ENCODE measurements at regions not wholly inside any gene's neighbourhood (a gene's known extent, or its start where the extent isn't known, plus 50 kb on each side); places are given as distances from the start of the nearest gene placed in this dataset.
"Not testable (repeated sequence)": the region's sequence is repeated elsewhere in the genome, so short reads cannot be mapped to it uniquely, and the experiment has no call there.

DNA sequence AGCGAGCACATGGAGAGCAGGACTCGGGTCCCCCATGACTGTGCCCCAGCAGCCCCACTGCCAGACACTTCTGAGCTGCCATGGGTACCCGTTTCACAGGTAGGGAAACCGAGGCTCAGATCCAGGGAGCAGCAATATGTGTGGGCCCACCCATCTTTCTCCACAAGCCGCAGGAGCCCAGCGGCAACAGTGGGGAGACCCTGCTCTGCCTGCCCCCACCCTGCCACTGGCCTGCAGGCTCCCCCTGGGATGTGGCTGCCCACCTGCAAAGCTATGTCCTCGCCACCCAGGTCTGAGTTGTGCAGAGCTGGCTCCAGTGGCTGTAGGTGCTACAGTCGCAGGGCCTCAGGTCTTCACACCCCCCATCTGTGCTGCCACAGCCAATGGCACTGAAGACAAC is 50.6 kb upstream of the C1QTNF9B start:
- ATAC-seq (no peak), DNase-seq (no peak)

DNA sequence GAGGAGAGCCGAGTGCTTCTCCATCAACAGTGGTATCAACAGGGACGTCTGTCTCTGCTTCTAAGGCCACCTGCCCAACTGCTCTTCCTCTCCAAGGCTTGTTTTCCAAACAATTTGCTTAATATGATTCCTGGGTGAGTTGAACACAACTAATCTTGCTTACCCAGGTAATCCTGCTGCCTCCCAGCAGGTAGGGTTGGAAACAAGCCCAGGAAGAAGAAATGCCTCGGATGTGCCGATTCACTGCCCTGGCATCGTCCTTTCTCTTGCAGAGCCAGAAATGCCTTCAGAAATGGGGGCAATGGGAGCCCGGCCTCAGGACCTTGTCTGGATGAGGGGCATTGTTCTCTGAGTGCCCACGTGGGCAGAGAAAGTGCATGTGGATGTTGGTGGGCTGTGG is 51.9 kb upstream of the C1QTNF9B start:
- ATAC-seq, result no peak
- DNase-seq, result no peak

DNA sequence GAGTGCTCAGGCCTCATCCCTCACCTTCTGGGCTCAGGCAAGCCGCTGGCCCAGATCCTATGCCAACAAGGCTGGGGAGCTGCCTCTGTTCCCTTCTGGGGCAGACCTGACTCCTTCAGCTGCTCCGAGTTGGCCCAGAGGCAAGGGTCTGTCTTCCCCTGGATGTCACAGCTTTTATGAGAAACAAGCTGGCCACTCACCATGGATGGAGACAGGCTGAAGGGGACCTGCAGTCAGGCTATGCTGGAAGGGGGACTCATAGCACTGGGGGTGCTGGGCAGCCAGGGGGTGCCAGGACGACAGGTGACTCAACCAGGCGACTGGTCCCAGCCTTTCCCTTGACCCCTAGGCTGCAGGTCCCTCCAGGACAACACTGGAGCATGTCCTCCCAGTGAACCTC is 52.4 kb upstream of the C1QTNF9B start:
- no peak for ATAC-seq
- no peak for DNase-seq

DNA sequence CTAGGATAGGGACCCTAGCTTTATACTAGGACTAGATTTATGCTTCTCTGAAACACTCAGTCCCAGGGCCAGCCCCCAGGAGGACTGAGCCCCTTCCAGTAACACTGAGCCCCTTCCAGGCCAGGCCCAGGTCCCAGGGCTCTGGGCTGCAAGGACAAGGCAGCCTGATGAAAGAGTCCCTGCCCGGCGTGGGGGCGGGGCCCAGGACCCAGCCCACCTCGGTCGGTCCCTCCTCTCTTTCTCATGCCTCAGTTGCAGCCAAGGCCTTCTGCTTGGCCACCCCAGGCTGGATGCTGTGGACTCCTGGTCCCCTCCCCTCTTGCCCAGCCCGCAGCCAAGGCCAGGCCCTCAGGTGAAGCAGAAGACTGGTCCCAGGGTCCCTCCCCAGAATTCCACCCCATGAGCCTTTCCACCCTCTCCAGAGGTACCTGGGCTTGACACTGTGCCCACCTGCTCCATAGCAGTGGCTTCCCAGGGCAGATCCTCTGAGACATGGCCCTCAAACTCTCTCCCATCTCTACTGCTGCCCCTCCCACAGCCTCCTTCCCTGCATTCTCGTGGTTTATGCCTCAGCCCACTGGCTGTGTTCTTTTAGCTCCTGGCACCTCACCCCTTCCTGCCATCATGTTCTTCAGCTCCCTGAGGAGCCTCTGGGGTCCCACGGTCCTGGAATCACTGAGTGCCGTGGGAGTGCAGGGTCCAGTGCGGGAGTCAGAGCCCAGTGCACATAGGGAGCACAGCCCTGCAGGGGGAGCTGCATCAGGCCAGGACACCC is 53.6 kb upstream of the C1QTNF9B start:
- DNase-seq, result no peak

DNA sequence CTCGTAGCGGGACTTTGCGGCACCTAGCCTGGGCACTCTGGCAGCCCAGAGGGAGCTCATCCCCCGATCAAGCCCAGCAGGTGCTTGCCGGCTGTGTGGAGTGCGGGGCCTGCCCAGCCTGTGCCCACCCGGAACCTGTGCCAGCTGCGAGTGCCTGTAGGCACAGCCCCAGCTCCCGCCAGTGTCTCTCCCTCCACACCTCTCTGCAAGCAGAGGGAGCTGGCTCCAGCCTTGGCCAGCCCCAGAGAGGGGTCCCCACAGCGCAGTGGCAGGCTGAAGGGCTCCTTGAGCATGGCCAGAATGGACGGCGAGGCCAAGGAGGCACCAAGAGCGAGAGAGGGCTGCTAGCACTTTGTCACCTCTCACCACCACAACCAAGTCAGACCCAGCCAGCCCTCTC is 55.5 kb upstream of the C1QTNF9B start:
- ATAC-seq (no peak), DNase-seq (no peak)

More for the DNA sequence above, 53.6 kb upstream of the C1QTNF9B start:
- ATAC-seq, result no peak

DNA sequence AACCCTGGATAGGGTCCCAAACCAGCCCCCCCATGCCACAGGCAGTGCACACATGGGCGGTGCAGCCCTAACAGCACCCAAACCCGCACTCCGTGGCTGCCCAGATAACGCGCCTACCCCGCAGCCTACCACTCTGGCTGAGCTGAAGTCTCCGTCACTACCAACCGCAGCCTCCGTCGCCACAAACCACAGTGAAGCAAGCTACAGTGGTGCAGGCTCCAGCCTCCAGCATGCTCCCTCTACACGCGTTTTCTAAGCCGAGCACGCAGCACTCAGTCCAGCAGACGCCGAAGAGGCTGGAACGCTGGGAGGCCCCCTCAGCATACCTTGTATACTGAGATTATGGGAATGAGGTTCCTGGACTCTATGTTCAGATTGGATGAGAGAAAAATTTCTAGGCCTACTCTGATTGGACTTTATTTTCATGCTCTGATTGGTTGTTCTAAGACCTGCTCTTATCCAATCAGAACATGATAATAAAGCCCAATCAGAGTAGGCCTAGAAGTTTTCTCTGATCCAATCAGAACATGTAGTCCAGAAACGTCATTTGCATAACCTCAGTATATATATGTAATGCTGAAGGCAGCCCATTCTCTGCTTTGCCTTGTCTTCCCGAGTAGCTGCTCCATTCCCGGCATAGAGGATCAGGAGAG is 56.7 kb upstream of the C1QTNF9B start:
- ATAC-seq, result no peak
- no peak for DNase-seq

DNA sequence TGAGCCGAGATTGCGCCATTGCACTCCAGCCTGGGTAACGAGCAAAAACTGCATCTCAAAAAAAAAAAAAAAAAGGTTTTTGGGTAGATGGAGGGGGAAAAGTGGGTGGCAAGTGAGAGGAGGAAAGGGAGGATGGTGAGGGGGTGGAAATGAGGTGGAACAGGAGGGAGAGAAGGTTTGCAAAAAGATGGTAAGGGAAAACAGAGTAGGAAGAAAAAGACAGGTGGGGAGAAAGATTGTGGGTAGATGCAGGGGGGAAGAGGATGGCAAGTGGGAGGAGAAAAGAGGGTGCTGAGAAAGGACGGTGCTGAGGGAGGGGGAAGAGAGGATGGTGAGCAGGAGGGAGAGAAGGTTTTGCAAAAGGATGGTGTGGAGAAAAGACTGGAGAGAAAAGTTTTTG is 57.8 kb upstream of the C1QTNF9B start:
- ATAC-seq (no peak), DNase-seq (no peak)

DNA sequence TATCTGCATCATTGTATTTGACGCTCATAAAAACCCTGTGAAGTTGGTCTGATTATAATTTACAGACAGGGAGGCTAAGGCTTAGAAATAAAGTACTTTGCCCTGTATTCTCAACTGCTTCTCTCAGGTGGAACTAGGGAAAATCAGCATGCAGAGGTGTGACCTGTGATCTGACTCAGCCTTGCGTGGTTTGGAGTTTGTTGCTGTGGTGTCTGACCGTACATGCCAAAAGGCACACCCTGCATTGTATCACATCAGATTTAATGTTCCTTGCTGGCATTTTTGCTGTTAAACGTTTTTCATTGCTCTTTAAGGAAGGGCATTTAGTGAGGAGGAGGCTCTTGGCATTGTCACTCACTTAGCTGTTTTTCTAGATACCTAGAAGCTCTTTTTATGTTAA is 58.8 kb upstream of the C1QTNF9B start:
- peak; percentile 23 for DNase-seq
- peak; percentile 77 for ATAC-seq

DNA sequence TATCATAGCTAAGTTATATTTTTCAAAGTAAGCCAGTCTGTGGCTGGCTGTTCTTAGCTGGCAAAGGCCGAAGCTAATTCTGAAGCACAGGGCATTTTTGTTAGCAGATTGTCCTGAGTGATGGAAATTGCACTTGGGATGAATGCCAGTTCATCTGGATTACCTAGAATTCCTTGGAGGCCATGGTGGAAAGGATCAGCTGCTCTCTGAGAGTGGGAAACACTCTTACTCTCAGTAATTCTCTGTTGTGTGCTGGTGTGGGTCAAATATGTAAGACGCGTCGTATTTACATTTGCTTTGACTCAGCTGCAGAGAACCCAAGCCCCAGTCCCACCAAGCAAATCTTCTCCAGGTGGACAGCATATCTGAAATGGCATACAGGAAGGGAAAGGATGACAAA is 60.7 kb upstream of the C1QTNF9B start:
- DNase-seq (no peak), ATAC-seq (no peak)

DNA sequence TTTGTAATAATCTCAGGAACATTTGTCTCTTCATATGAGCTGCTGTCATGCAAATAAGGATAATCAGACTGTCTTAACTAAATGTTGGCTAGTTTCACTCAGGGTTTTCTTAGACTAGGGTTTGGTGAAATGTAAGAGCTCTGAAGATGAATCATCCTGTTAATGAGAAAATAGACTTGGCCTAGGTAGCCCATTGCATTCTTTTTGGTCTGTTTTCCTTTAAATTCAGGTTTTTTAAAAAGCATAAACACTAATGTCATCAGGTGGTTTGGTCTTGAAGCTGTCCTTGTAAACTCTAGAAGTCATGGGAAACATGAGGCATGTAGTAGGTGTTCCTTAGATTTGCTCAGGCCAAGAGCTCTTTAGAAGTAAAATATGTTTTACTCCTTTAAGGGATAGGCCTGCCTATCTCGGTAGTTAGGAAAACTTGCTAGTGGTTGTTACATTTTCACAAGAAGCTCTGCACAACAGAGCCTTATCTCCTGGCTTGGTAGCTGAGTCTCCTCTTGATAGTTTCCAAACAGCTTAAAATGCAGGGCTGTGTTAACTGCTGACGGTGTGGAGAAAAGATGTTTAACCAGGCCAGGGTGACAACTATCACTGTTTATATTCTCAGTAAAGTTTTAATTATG is 62.0 kb upstream of the C1QTNF9B start:
- no peak for DNase-seq
- ATAC-seq, result no peak

DNA sequence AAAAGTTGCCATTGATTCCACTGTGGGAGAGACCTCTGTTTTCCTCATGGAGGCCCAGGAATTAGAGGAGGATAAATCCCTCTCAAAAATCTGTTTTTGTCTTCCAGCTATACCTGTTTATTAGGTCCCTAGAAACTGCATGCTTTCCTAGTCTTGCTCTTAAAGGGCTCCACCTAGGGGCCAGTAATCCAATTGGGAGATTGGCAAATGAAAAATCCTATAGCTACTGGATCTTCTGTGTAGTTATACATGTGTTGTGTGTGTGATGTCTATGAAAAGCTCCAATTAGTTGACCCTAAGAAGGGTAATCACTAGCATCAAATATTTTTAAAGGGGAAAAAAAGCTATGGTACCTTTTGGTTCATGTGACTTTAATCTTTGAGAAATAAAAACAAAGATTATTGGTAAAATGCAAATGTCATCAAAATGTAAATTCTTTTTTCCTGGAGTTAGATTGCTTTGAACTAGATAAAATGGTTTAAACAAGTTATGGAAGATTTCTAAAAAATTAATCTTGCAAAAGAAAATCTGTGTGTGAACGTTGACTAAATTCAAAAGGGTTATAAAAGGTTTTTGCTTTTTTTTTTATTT is 63.4 kb upstream of the C1QTNF9B start:
- DNase-seq, result no peak
- ATAC-seq, result no peak

DNA sequence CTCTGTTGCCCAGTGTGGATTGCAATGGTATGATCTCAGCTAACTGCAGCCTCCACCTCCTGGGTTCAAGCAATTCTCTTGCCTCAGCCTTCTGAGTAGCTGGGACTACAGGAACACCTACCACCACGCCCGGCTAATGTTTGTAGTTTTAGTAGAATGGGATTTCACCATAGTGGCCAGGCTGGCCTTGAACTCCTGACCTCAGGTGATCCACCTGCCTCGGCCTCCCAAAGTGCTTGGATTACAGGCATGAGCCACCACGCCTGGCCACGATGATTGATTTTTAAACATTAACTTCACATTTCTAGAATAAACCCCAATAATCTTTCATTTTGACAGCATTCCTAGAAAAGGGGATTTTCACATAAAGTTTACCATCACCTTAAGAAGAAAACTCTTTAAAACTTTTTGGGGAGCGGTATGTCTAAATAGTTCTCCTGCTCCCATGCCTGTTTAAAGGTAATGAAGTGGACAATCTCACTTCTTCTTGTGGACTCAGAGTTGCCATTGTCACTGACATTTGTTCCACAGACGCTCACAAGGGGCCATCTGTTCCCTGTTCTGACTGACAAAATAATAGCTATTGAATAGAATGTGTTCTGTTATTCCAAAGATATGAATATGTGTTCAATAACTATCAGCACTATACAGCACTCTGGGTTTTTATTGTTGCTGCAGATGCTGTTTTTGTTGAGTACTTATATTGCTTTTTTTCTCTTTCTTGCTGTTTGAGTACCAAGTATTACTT is 66.1 kb upstream of the C1QTNF9B start:
- no peak for DNase-seq
- no peak for ATAC-seq

DNA sequence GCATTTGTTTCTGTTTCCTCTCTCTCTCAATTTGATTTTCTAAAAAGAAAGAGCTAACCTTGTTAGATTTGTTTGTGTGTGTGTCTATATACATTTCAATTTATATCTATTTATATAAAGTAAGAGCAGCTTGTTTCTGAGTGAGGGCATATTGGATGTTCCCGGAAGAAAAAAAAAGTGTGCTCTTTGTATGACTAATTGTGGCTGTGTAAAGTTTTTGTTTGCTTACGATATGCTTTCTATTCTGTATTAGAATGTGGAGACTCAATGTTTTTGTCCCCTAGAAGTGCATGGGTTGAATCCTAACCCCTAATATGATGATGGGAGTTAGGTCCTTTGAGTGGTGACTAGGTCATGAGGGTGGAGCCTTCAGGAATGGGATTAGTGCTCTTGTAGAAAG is 66.6 kb upstream of the C1QTNF9B start:
- DNase-seq (no peak), ATAC-seq (peak; percentile 12)

DNA sequence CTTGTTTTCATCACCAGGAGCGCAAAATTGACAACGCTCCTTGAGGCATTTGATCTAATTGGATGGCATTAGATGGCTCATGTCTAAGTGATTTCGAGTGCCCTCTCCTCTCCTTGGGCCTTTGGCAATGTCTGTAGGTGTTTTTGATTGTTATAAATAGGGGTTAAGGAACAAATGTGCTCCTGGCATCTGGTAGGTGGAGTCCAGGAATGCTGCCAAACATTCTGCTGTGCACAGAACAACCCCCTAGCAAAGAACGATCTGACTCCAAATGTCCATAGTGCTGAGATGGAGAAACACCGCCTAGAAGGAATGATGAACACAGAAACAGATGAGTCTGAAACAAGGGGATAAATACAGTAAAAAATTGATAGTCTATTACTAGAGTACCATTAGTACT is 68.0 kb upstream of the C1QTNF9B start:
- no peak for ATAC-seq

DNA sequence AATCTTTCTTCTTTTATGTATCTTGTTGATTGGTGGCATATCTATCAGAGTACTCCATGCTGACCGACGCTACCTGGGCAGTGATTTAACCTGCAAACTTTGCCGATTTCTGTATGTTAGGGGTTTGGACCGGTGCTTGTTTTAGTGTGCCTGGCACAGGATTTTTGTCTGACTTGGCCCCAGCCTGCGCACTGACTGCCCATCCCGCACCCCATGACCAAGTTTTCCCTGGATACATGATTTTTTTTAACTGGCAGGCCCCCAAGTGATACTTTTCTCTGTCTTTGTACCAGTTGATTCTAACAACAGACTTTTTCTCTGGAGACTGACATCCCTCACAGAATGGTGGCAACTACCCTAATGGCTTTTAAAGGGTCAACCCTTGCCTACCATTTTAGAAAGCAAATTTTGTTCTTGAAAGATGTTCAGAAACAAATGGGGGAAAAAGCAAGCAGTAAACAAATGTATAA is 69.0 kb upstream of the C1QTNF9B start:
- DNase-seq, result no peak
- no peak for ATAC-seq

More for the DNA sequence above, 68.0 kb upstream of the C1QTNF9B start:
- DNase-seq, result no peak

DNA sequence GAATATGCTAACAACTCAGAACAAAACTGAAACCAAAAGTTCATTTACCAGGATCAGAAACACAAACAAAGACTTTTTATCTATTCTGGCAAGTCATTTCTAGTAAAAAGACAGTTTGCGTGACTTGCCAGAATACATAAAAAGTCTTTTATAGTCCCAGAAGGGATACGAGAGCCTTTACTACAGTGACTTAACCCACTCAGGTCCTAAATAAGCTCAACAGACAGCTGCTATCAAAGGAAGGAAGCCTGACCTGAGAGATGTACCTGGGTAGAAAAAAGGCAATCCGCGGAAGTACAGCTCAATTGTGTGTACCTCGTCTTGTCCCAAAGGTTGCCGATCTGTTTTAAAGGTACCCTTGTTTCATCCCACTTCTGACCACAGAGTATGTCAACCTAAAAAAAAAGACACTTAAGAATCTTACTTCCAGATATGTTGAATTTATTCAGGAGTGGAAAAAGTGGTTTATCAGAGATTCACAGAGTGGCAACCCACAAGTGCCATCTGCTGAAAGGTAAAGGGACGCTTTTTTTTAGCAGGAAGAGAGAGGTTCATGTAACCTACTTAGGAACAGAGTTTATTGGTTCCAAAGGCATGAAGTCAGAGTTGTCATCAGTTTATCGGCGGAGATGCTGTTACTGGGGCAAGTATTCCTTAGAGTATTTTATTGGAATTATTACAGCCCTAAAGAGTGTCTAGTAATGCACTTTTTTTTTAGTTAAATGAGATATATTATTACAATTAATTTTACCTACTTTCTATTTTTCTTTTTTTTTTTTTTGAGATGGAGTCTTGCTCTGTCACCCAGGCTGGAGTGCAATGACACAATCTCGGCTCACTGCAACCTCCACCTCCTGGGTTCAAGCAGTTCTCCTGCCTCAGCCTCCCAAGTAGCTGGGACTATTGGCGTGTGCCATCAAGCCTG is 69.7 kb upstream of the C1QTNF9B start:
- no peak for DNase-seq

DNA sequence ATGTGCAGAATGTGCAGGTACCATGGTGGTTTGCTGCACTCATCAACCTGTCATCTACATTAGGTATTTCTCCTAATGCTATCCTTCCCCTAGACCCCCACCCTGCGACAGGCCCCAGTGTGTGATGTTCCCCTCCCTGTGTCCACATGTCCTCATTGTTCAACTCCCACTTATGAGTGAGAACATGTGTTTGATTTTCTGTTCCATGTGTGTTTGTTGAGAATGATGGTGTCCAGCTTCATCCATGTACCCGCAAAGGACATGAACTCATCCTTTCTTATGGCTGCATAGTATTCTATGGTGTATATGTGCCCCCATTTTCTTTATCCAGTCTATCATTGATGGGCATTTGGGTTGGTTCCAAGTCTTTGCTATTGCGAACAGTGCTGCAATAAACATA is 70.5 kb upstream of the C1QTNF9B start:
- not testable (repeated sequence) for DNase-seq, ATAC-seq

More for the DNA sequence above, 69.7 kb upstream of the C1QTNF9B start:
- peak; percentile 52 for ATAC-seq

DNA sequence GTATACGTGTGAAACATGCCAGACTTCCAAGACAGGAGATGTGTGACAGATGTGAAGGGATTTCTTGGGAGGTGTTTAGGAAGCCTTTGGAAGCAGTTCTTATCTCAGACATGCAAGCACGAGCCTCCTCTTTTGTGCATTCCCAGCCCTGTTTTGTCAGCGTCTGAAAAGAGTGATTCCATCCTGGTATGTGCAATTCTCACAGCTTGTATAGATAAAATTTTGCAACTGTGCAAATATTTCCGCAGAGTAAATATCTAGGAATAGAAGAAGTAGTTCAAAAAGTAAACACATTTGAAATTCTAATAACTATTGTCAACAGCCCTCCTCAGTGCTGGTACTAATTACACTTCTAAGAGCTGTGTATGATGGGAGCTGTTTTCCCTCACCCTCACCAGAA is 72.3 kb upstream of the C1QTNF9B start:
- ATAC-seq (no peak), DNase-seq (no peak)

DNA sequence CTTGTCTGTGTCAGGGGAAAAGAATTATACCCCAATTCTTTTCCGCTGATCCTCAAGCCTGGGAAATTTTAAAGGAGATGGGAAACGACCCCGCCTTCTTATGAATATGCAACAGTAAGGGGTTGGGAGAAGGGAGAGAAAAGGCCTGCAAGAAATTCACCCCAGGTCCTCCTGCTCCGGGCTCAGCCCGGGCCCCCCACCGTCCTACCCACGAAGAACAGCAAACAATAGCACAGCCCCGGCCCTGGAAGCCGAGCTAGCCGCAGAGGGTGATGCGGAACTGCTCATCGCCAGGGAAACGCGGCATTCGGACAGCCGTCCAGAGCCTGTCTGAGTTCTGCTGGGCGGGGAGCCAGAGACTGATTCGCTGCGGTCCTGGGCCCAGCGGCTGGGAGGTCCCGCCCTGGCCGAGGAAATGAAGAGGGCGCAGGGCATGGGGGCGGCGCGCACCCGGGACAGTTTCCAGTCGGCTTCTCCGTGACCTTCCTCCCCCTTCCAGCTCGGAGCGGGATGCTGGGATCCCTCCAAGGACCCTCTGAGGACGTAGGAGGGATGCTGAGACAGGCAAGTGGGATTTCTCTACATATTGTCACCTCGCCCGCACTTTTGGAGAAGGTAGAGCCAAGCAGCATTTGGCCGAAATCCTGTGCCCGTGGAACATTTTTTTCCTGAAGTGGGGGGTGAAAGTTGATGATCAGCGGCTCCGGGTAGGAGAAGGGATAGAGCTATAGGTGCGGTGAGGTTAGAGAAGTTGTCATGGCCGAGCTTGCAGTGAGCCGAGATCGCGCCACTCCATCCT is 82.3 kb upstream of the C1QTNF9B start:
- peak; percentile 59 for ATAC-seq

DNA sequence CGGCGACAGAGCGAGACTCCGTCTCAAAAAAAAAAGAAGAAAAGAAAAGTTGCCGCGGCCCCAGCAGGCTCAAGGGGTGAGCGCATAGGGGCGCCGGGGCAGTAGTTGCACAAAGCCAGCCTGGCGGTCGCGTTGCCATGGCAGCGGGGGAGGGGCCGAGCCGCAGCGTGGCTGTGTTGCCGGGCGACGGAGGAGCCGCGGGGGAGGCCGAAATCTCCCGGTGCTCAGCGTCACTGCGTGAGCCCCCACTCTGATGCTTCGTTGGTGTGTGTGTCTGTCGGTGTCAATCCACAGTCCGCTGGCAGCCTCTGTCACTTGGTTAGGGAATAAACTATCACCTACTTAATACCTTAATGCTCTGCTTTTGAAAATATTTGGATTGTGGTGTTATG is 82.9 kb upstream of the C1QTNF9B start:
- peak; percentile 94 for ATAC-seq
- DNase-seq, result peak; percentile 93

More for the DNA sequence above, 82.3 kb upstream of the C1QTNF9B start:
- peak; percentile 30 for DNase-seq

All from stimulated activated naive CD8-positive, alpha-beta T cell treated with anti-CD3 and anti-CD28 coated beads, Interleukin-15, Interleukin-2, amounts not matched to agents 100 U/mL and 50 U/mL, for 24 hours (primary cell).